ENCODE measurements at regions not wholly inside any gene's neighbourhood (a gene's known extent, or its start where the extent isn't known, plus 50 kb on each side); places are given as distances from the start of the nearest gene placed in this dataset.

GRCh38 chr5:58327289-58327688 lies 132.6 kb downstream of the PLK2 start:
- no peak for TF ChIP-seq CTCF (IDR thresholded peaks at IDR 0.05)
- TF ChIP-seq EP300 (IDR thresholded peaks at IDR 0.05): no peak

All from ovary (tissue), 3 donors.